Coronary artery (tissue), 2 donors: ENCODE measurements at regions not wholly inside any gene's neighbourhood (a gene's known extent, or its start where the extent isn't known, plus 50 kb on each side); places are given as distances from the start of the nearest gene placed in this dataset.
"Not testable (repeated sequence)": the region's sequence is repeated elsewhere in the genome, so short reads cannot be mapped to it uniquely, and the experiment has no call there.

Source experiments
- DNase-seq: peaks from one replicate; pipeline ENCODE4 v3.0.0-alpha.2; 2017; ENCODE audit warnings: low spot score
- H3K27ac ChIP-seq, 2 donors: fragments of 200-600 bp; sonication (generic); one replicate each; pipeline ENCODE4 v1.5.1; 2016 to 2019
- H3K4me3 ChIP-seq: fragments of 200-600 bp; sonication (generic); 2 replicates; pipeline ENCODE4 v1.5.1; 2016; ENCODE audit warnings: mild to moderate bottlenecking, moderate library complexity
- TF ChIP-seq, protein P1 (sequence below): fragments of 200-600 bp; sonication (generic); IDR thresholded peaks from one replicate; pipeline ENCODE4 v1.5.1; 2019; ENCODE audit warnings: antibody characterized with exemption

DNA sequence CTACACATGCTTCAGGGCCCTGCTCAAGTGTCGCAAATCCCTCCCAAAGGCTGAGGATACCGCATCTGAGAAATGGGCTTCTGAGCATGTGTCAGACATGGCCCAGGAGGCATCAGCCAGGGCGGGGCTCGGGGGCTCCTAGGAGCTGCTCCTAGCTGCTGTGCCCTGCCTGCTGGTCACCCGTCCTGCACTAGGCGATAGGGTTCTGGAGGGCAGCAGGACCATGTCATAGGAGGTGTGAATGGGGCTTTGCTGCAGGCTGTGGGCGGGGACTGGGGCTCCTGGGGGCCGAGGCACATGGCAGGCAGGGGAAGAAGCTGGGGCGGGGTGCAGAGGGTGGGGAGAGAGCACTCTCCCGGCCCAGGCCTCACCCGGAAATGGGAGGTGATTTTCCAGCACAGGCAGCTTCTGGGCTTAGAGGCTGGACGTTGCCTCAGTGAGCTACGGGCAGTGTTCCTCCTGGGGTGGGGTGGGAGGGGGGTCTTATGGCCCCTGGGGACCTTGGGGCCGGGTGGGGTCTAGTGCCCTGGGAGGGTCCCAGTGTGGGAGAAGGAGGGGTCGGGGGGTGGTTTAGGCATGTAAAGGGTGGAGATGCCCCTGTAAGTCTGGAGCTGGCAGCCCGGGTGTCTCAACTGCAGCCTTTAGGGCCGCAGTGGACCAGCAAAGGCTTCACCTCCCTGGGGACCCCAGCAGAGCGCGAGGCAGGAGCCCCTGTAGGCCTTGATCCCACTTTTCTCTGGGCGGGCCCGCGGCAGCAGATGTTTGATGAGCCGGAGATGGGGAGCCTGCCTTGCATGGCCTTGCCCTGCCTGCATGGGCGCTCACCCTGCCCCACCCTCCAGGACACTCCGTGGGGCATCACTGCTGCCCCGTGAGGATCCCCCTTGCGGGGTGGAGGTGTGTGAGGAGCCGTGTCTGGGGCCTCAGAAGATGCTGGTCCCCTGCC lies 98.6 kb upstream of the LRPAP1 start:
- TF ChIP-seq, protein P1, sequence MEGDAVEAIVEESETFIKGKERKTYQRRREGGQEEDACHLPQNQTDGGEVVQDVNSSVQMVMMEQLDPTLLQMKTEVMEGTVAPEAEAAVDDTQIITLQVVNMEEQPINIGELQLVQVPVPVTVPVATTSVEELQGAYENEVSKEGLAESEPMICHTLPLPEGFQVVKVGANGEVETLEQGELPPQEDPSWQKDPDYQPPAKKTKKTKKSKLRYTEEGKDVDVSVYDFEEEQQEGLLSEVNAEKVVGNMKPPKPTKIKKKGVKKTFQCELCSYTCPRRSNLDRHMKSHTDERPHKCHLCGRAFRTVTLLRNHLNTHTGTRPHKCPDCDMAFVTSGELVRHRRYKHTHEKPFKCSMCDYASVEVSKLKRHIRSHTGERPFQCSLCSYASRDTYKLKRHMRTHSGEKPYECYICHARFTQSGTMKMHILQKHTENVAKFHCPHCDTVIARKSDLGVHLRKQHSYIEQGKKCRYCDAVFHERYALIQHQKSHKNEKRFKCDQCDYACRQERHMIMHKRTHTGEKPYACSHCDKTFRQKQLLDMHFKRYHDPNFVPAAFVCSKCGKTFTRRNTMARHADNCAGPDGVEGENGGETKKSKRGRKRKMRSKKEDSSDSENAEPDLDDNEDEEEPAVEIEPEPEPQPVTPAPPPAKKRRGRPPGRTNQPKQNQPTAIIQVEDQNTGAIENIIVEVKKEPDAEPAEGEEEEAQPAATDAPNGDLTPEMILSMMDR, result no peak
- Histone ChIP-seq H3K27ac (no peak overlapping the region), H3K4me3 (no peak overlapping the region)
- DNase-seq, result no peak

- no peak for DNase-seq
- TF ChIP-seq, protein P1, result no peak
- Histone ChIP-seq H3K4me3 (no peak overlapping the region), H3K27ac (no peak overlapping the region)
Observed at GRCh38 chr4:3630136-3630597, 97.9 kb upstream of the LRPAP1 start.

DNA sequence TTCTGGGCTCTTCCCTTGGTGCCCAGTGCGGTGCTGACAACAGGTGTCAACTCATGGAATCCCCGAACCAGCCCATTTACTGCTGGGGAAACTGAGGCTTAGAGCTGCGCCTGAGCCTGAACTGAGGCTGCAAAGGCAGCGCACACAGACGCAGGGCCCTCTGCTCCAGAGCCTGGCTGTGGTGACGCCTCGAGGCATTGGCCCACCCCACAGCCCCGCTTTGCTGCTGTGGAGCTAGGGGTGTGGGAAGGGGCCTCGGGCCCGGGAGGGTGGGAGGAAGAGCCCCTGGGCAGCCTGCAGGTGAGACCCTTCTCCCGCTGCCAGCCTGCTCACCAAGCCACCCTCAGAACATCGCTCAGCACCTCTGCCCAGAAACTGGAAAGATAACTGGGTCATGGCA lies 97.4 kb upstream of the LRPAP1 start:
- no peak for DNase-seq
- TF ChIP-seq, protein P1, result no peak
- Histone ChIP-seq H3K27ac (no peak overlapping the region), H3K4me3 (no peak overlapping the region)

DNA sequence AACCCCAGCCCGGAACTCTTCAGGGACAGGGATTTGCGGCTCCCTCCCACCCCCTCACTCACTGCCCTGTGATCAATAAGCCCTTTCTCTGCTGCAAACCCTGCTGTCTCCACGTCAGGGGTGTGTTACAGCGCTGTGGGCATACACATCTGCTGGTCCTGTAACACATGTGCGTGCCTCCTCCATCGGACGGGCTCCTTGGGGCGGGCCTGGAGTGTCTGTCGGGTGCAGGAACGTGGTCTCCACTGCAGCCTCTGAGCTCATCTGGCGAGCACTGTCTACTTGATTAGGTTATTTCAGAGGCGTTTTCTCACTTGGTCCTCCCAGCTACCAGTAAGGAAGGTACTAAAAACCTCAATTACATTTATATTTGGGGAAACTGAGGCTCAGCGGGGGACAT lies 97.0 kb upstream of the LRPAP1 start:
- DNase-seq, result not testable (repeated sequence)

GRCh38 chr4:3628868-3629175 lies 96.6 kb upstream of the LRPAP1 start:
- Histone ChIP-seq H3K27ac (no peak overlapping the region), H3K4me3 (no peak overlapping the region)
- TF ChIP-seq, protein P1, result no peak
- no peak for DNase-seq

More for the DNA sequence above, 97.0 kb upstream of the LRPAP1 start:
- H3K4me3 ChIP-seq, H3K27ac ChIP-seq: not testable (repeated sequence)

DNA sequence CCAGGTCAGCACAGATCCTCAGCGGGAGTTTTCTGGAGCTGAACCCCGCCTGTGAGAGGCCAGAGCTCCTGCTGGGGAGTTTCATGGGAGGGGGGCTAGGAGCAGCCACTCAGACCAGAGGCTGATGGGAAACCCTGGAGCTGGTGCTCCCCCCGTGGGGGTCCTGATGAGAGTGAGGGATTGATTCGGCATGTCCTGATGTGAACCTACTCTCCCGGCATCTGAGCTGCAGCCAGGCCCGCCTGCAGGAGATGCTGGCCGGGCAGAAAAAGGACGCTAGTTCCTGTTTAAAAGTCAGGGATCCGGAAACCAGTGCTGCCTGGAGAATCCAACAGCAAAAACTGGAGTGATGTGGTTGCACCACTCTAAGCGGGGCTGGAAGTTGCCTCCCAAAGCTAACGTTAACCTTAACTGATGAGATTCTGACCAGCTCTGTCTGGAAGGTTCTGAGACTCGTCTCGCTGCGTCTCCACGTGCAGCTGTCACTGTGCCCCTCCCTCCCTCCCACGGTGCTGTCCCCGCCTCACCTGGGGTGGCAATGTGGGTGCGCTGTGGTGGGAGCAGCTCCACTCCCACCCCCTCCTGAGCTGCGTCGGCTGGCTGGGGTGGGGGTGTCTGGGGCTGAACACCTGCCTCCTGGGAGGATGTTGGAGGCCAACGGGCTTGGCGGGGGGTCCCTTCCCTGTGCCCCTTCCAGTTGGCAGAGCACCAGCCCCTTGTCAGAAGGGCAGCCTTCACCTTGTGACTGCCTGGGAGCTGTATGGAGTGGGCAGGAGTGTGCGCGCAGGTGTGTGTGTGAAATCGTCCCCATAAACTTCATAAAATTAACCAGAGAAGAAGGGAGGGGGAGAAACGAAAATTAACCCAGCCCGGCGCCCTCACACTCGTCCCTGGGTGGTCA lies 96.0 kb upstream of the LRPAP1 start:
- not testable (repeated sequence) for DNase-seq, H3K4me3 ChIP-seq, H3K27ac ChIP-seq

DNA sequence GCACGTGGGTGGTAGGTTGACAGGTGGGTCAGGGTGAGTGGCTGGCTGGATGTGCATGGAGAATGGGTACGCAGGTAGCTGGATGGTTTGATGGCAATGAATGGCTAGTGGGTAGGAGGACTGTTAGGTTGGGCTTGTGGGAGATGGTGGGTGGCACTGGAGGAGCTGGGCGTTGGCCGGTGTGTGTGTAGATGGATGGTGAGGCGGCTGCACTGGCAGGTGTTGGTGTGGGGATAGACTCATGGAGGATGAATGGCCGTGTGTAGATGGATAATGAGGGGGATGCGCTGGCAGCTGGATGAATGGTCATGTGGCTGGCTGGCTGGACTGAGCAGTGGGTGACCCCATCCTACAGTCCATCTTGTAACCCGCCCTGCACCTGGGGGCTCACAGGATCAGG lies 95.2 kb upstream of the LRPAP1 start:
- not testable (repeated sequence) for DNase-seq, H3K4me3 ChIP-seq, H3K27ac ChIP-seq

DNA sequence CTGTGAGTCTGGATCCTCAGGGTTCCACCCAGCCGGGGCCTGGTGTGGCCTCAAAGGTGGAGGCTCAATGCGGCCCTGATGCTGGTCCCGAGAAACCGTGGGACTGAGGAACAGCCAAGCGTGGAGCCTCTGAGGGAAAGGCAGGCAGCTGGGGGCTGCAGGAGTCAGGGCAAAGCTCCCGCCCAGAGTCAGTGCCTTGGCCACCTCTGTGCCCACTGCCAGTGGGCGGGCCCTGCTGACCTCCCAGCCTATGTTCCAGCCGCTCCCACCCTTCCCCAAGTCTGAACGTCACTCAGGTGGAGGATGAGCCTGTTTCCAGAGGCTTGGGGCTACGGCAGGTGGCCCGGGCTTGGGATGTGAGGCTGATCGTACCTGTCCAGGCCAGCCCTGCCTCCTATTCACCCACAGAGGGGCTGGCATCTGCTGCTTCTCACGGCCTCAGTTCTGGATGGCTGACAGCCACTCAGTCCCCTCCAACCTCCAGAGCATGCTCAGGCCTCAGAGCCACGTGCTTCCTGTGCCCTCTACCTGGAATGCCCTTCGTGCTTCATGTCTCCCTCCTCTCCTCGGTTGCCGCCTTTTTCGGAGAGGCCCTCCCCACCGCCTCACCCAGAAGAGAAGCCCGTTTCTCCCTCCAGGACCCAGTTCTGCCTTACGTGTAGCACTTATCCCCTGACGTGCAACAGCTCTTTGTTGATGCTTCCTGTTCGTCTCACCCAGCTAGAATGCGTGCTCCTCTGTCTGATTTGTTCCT lies 94.1 kb upstream of the LRPAP1 start:
- H3K27ac ChIP-seq, H3K4me3 ChIP-seq, DNase-seq: not testable (repeated sequence)

- H3K4me3 ChIP-seq, H3K27ac ChIP-seq, DNase-seq: not testable (repeated sequence)
Observed at GRCh38 chr4:3625286-3625875, 93.2 kb upstream of the LRPAP1 start.

DNA sequence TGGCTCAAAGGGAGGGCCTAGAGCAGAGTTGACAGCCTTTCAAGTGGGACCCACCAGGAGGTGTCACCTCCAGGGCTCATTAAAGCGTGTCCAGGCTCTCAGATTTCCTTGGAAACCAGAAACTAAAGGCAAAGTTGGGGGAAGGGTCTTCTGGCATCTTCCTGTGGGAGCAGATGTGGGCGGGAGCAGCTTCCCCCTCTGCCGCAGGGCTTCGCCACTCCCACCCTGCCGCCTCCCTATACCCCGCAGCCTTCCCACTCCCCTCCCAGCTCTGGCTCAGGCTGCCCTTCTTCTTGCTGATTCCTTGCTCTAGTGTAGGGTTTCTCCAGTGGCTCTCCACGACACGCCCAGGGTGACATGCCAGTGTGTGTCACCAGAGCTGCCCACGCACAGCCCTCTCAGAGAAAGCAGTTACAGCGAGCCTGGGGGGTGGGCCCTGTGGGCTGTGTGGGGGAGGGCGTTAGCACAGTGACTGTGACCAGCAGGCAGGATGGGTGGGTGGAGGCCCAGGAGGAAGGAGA lies 91.6 kb upstream of the LRPAP1 start:
- H3K27ac ChIP-seq, H3K4me3 ChIP-seq, DNase-seq: not testable (repeated sequence)
